T-helper 17 cell (primary cell): ENCODE measurements at regions not wholly inside any gene's neighbourhood (a gene's known extent, or its start where the extent isn't known, plus 50 kb on each side); places are given as distances from the start of the nearest gene placed in this dataset.

Source experiments
- ATAC-seq: fragments of 150-1000 bp; cut with Tn5 transposase; 2 replicates; pipeline ENCODE4 v1.10.0; 2021; ENCODE audit warnings: mild to moderate bottlenecking, moderate library complexity
- DNase-seq, 3 donors: peaks; one replicate each; pipeline versions ENCODE4 v3.0.0 to v3.0.0-alpha.2; 2020 to 2021
- H3K9me3 ChIP-seq: one replicate; pipeline ENCODE4 v1.7.0; 2013; ENCODE audit warnings: low read length, mild to moderate bottlenecking; ENCODE audit not compliant: control insufficient read depth, poor library complexity, severe bottlenecking
- H3K27ac Mint-ChIP-seq: one replicate; pipeline ENCODE4 v1.8.0; 2022; ENCODE audit warnings: mild to moderate bottlenecking, moderate library complexity, mixed read lengths
- H3K27me3 Mint-ChIP-seq: one replicate; pipeline ENCODE4 v1.8.0; 2022; ENCODE audit warnings: mixed read lengths
- H3K36me3 Mint-ChIP-seq: one replicate; pipeline ENCODE4 v1.8.0; 2022; ENCODE audit warnings: low read depth, mixed read lengths
- H3K4me1 Mint-ChIP-seq: one replicate; pipeline ENCODE4 v1.8.0; 2022; ENCODE audit warnings: mild to moderate bottlenecking, mixed read lengths
- H3K4me3 Mint-ChIP-seq: one replicate; pipeline ENCODE4 v1.8.0; 2022; ENCODE audit warnings: mild to moderate bottlenecking, moderate library complexity, mixed read lengths

DNA sequence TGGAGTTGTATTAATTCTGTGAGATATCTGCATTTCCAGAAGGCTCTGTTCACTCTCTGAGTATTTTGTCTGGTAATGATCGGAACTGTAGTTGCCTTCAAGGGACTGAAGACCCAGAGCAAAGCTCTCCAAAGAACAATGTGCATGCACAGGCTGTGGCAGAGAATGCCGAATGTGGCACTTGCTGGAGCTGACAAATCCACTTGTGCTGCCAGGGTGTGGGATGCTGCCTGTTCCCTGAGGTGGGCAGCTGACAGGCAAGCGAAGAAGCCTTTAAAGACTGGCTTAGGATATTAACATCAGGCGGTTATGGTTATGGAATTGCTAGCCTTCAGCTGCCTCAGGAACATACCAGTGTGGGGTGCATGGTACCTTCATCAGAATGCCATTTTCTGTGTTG lies 419.9 kb upstream of the ATP2B1 start:
- no peak for ATAC-seq
- H3K27ac Mint-ChIP-seq, result no peak overlapping the region
- no peak for DNase-seq
- no peaks in the 10 kb centered on the region for H3K9me3 ChIP-seq
- peaks cover 6% of the 10 kb centered on the region for H3K36me3 Mint-ChIP-seq
- no peaks in the 10 kb centered on the region for H3K4me1 Mint-ChIP-seq
- H3K4me3 Mint-ChIP-seq, result no peak overlapping the region
- peaks cover 9% of the 10 kb centered on the region for H3K27me3 Mint-ChIP-seq

- DNase-seq (no peak), ATAC-seq (no peak)
- Mint-ChIP-seq H3K36me3 (peaks cover 6% of the 10 kb centered on the region), H3K27me3 (peaks cover 9% of the 10 kb centered on the region), H3K4me3 (no peak overlapping the region), H3K27ac (no peak overlapping the region), H3K4me1 (no peaks in the 10 kb centered on the region)
- peaks cover 2% of the 10 kb centered on the region for H3K9me3 ChIP-seq
Observed at GRCh38 chr12:90126125-90126524, 417.5 kb upstream of the ATP2B1 start.

- peaks cover 6% of the 10 kb centered on the region for H3K36me3 Mint-ChIP-seq
- no peak overlapping the region for H3K27ac Mint-ChIP-seq
- H3K4me1 Mint-ChIP-seq, result no peaks in the 10 kb centered on the region
- DNase-seq, result no peak
- peaks cover 9% of the 10 kb centered on the region for H3K27me3 Mint-ChIP-seq
- peaks cover 3% of the 10 kb centered on the region for H3K9me3 ChIP-seq
- no peak overlapping the region for H3K4me3 Mint-ChIP-seq
- ATAC-seq, result no peak
Observed at GRCh38 chr12:90124914-90125313, 416.3 kb upstream of the ATP2B1 start.

DNA sequence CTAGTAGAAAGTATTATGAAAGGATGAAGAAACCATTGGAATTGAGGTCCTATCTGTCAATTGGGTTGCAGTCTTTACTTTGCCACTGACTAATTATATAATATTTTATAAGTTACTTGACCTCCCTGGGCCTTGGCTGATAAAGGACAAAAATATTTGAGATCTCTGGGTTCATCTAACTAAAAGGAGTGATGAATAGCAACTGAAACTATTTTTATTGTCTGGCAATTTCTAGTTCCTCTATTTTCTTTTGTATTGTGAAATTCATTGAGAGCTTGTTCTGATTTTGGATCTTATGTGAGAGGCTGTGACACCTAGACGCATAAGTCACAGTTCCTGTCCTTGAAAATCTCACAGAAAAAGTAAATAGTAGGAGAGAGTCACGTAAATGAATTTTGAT lies 415.7 kb upstream of the ATP2B1 start:
- DNase-seq (no peak), ATAC-seq (no peak)
- Mint-ChIP-seq H3K4me3 (no peak overlapping the region), H3K36me3 (peaks cover 6% of the 10 kb centered on the region), H3K4me1 (no peaks in the 10 kb centered on the region), H3K27me3 (peaks cover 9% of the 10 kb centered on the region), H3K27ac (no peak overlapping the region)
- H3K9me3 ChIP-seq, result peaks cover 3% of the 10 kb centered on the region

GRCh38 chr12:90122681-90123080 lies 414.0 kb upstream of the ATP2B1 start:
- Mint-ChIP-seq H3K27ac (no peak overlapping the region), H3K36me3 (peaks cover 6% of the 10 kb centered on the region), H3K4me3 (no peak overlapping the region), H3K4me1 (no peaks in the 10 kb centered on the region), H3K27me3 (peaks cover 9% of the 10 kb centered on the region)
- ATAC-seq (no peak), DNase-seq (no peak)
- H3K9me3 ChIP-seq, result peaks cover 3% of the 10 kb centered on the region

GRCh38 chr12:90120627-90121026 lies 412.0 kb upstream of the ATP2B1 start:
- DNase-seq, result no peak
- no peak for ATAC-seq
- H3K4me3 Mint-ChIP-seq, result no peak overlapping the region

GRCh38 chr12:90112666-90113065 lies 404.0 kb upstream of the ATP2B1 start:
- Mint-ChIP-seq H3K4me1 (no peaks in the 10 kb centered on the region), H3K4me3 (no peak overlapping the region), H3K36me3 (no peaks in the 10 kb centered on the region), H3K27me3 (no peaks in the 10 kb centered on the region), H3K27ac (no peak overlapping the region)
- H3K9me3 ChIP-seq, result no peaks in the 10 kb centered on the region
- DNase-seq, result no peak
- ATAC-seq, result no peak

More at GRCh38 chr12:90120627-90121026, 412.0 kb upstream of the ATP2B1 start:
- Mint-ChIP-seq H3K36me3 (peaks cover 3% of the 10 kb centered on the region), H3K27me3 (peaks cover 5% of the 10 kb centered on the region), H3K4me1 (no peaks in the 10 kb centered on the region), H3K27ac (no peak overlapping the region)
- H3K9me3 ChIP-seq, result peaks cover 3% of the 10 kb centered on the region

DNA sequence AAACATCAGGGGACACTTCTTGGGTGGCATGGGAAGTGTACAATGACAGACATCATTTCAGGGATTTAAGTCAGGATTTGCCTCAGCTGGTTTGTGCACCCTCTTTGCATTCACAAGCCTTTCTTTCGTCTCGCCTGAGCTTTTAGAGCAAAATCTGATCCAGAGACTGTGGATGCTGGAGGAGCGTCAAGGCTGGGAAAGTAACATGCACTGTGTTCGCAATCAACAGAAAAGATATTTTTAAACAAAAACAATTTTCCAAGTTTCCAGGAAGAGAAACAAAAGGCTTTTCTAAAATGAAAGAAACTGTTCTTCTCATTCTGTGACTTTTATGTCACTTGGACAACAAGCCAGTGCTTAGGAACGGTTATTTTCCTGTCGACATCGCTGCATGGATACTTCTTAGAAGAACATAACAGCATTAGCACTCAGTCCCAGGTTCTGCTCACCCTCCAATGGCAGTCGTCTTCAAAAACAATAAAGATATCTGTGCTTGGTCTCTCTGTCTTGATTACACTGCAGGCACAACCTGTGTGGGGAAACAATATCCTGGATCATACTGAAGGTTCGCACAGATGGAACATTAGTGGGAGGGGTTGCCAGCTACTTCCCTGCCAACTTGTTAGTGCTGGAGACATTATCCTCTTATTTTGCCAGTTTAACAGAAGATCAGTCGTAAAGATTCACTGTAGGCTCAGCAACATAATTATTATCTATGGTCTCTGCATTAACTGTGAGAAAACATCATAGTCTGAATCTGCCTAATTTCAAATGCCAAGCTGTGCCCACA lies 403.3 kb upstream of the ATP2B1 start:
- Mint-ChIP-seq H3K36me3 (no peaks in the 10 kb centered on the region), H3K4me3 (no peak overlapping the region), H3K4me1 (no peaks in the 10 kb centered on the region), H3K27ac (no peak overlapping the region), H3K27me3 (no peaks in the 10 kb centered on the region)
- H3K9me3 ChIP-seq, result no peaks in the 10 kb centered on the region
- ATAC-seq (no peak), DNase-seq (no peak)

- H3K27me3 Mint-ChIP-seq, result no peaks in the 10 kb centered on the region
- DNase-seq (no peak), ATAC-seq (no peak)
- no peaks in the 10 kb centered on the region for H3K9me3 ChIP-seq
- H3K4me3 Mint-ChIP-seq, result no peak overlapping the region
- no peak overlapping the region for H3K27ac Mint-ChIP-seq
- peaks cover 2% of the 10 kb centered on the region for H3K36me3 Mint-ChIP-seq
- H3K4me1 Mint-ChIP-seq, result peaks cover 15% of the 10 kb centered on the region
Observed at GRCh38 chr12:90106568-90106967, 397.9 kb upstream of the ATP2B1 start.

GRCh38 chr12:90102957-90103652 lies 394.5 kb upstream of the ATP2B1 start:
- ATAC-seq, result peak; percentile 82
- H3K27me3 Mint-ChIP-seq, result no peaks in the 10 kb centered on the region

DNA sequence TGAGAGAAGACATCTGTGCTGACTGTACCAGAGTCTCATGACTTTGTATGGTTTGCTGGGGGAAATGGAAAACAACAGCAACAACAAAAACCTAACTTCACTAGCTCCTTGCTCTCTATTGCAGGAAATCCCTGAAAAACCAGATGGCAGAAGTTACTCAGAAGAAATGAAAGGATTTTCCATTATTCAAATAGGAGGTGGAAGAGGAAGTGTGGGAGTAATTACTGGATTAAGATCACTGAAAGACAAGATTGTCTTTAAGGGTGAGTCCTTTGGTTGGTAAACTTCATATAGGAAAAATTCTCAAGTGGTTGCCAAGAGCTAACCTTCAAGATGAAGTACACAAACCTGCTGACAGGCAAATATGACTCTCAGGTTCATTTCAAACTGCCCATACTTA lies 391.9 kb upstream of the ATP2B1 start:
- Mint-ChIP-seq H3K4me3 (no peak overlapping the region), H3K36me3 (peaks cover 2% of the 10 kb centered on the region), H3K4me1 (peaks cover 19% of the 10 kb centered on the region), H3K27ac (no peak overlapping the region), H3K27me3 (no peaks in the 10 kb centered on the region)
- no peaks in the 10 kb centered on the region for H3K9me3 ChIP-seq
- no peak for ATAC-seq
- DNase-seq, result no peak

More at GRCh38 chr12:90102957-90103652, 394.5 kb upstream of the ATP2B1 start:
- Mint-ChIP-seq H3K27ac (no peak overlapping the region), H3K4me3 (peak overlapping the region; percentile 63), H3K36me3 (peaks cover 2% of the 10 kb centered on the region), H3K4me1 (peaks cover 21% of the 10 kb centered on the region)
- no peak for DNase-seq
- H3K9me3 ChIP-seq, result no peaks in the 10 kb centered on the region

DNA sequence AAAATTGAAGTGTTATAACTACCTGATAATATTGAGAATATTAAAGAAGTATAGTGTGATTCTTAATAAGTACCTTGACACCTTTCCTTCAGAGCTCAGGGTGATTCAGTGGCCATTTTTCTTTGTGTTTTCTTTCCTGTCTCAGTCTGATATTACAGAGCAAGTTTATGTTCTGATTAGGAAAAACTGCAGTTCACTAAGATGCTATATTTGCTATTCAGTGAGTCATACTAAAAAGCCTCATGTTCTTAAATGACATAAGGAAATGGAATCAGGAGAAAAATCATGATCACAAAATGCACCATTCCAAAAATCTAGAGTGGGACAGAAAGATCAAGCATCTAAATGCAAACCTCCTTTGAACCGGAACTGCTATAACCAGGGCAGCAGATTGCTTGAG lies 390.6 kb upstream of the ATP2B1 start:
- no peaks in the 10 kb centered on the region for H3K27me3 Mint-ChIP-seq
- H3K9me3 ChIP-seq, result no peaks in the 10 kb centered on the region
- no peak for ATAC-seq
- H3K4me3 Mint-ChIP-seq, result no peak overlapping the region
- H3K36me3 Mint-ChIP-seq, result peaks cover 2% of the 10 kb centered on the region
- H3K4me1 Mint-ChIP-seq, result peaks cover 19% of the 10 kb centered on the region
- no peak for DNase-seq
- no peak overlapping the region for H3K27ac Mint-ChIP-seq

- ATAC-seq (no peak), DNase-seq (no peak)
- Mint-ChIP-seq H3K27ac (no peak overlapping the region), H3K4me3 (no peak overlapping the region), H3K36me3 (peaks cover under 1% of the 10 kb centered on the region), H3K4me1 (peaks cover 17% of the 10 kb centered on the region), H3K27me3 (no peaks in the 10 kb centered on the region)
- no peaks in the 10 kb centered on the region for H3K9me3 ChIP-seq
Observed at GRCh38 chr12:90098132-90098779, 389.6 kb upstream of the ATP2B1 start.
